AG04450 (cell line): ENCODE measurements at regions not wholly inside any gene's neighbourhood (a gene's known extent, or its start where the extent isn't known, plus 50 kb on each side); places are given as distances from the start of the nearest gene placed in this dataset.

Experiments
- CTCF ChIA-PET: fragments of 300-600, 350-600 bp; formaldehyde crosslinking; extraction: SDS; loops from one replicate; lab custom pipeline; 2022; ENCODE audit warnings: antibody characterized with exemption, inconsistent platforms; lab: Charles Lee
- POLR2A ChIA-PET: fragments of 350-600 bp; formaldehyde crosslinking; extraction: SDS; loops from one replicate; lab custom pipeline; 2021; ENCODE audit warnings: antibody characterized with exemption, inconsistent platforms; lab: Yijun Ruan, JAX
- DNase-seq: peaks from one replicate; pipeline ENCODE4 v3.0.0-alpha.2; 2011; ENCODE audit warnings: low read depth, low spot score
- H3K27ac ChIP-seq: one replicate; pipeline ENCODE4 v1.5.1; 2012; ENCODE audit warnings: low read depth, low read length, control low read depth
- H3K27me3 ChIP-seq: one replicate; pipeline ENCODE4 v1.6.0; 2012; ENCODE audit warnings: low read length; ENCODE audit not compliant: control insufficient read depth, insufficient read depth
- H3K4me3 ChIP-seq: 2 replicates; pipeline ENCODE4 v1.5.1; 2011; ENCODE audit warnings: mild to moderate bottlenecking, low read depth, low read length, control low read depth
- H3K9me3 ChIP-seq: 2 replicates; pipeline ENCODE4 v1.5.1; 2012; ENCODE audit warnings: low read length; ENCODE audit not compliant: control insufficient read depth, insufficient read depth
- TF ChIP-seq, protein P1 (sequence below): IDR thresholded peaks from 2 replicates; pipeline ENCODE4 v1.5.1; 2011; ENCODE audit warnings: low read depth, low read length, control low read depth, inconsistent platforms

DNA sequence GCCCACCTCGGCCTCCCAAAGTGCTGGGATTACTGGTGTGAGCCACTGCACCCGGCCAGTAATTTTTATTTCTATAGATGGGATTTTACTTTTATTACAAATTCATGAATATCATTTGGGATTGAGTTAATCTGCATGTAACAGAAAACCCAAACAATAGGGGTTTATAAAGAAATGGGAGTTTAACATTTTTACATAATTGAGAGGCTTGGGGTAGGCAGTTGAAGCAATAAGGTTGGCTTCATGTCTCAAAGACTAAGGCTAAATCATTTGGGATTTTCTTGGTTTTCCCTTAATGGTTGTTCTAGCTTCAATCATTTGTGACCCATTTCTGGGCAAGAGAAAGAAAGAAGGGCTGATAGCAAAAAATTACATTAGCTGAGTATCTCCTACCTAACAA, 118.7 kb upstream of the FOXD3 start:
- POLR2A ChIA-PET = no interaction called here
- Histone ChIP-seq H3K27ac (no peak overlapping the region), H3K27me3 (peaks cover 11% of the 10 kb centered on the region), H3K4me3 (no peak overlapping the region), H3K9me3 (no peaks in the 10 kb centered on the region)
- no peak for DNase-seq
- TF ChIP-seq, protein P1, sequence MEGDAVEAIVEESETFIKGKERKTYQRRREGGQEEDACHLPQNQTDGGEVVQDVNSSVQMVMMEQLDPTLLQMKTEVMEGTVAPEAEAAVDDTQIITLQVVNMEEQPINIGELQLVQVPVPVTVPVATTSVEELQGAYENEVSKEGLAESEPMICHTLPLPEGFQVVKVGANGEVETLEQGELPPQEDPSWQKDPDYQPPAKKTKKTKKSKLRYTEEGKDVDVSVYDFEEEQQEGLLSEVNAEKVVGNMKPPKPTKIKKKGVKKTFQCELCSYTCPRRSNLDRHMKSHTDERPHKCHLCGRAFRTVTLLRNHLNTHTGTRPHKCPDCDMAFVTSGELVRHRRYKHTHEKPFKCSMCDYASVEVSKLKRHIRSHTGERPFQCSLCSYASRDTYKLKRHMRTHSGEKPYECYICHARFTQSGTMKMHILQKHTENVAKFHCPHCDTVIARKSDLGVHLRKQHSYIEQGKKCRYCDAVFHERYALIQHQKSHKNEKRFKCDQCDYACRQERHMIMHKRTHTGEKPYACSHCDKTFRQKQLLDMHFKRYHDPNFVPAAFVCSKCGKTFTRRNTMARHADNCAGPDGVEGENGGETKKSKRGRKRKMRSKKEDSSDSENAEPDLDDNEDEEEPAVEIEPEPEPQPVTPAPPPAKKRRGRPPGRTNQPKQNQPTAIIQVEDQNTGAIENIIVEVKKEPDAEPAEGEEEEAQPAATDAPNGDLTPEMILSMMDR = no peak
- CTCF ChIA-PET = no interaction called here

- ChIA-PET CTCF (no interaction called here), POLR2A (no interaction called here)
- DNase-seq = no peak
- no peaks in the 10 kb centered on the region for H3K9me3 ChIP-seq
- peaks cover under 1% of the 10 kb centered on the region for H3K27me3 ChIP-seq
- H3K4me3 ChIP-seq = no peak overlapping the region
- H3K27ac ChIP-seq = no peak overlapping the region
- TF ChIP-seq, protein P1 = no peak
Observed at GRCh38 chr1:63205776-63206175, 116.6 kb upstream of the FOXD3 start.

GRCh38 chr1:63214553-63214952, 107.8 kb upstream of the FOXD3 start:
- TF ChIP-seq, protein P1 = no peak
- H3K27me3 ChIP-seq = no peaks in the 10 kb centered on the region
- H3K27ac ChIP-seq = no peak overlapping the region
- CTCF ChIA-PET = no interaction called here
- DNase-seq = no peak
- POLR2A ChIA-PET = no interaction called here
- no peaks in the 10 kb centered on the region for H3K9me3 ChIP-seq
- no peak overlapping the region for H3K4me3 ChIP-seq

DNA sequence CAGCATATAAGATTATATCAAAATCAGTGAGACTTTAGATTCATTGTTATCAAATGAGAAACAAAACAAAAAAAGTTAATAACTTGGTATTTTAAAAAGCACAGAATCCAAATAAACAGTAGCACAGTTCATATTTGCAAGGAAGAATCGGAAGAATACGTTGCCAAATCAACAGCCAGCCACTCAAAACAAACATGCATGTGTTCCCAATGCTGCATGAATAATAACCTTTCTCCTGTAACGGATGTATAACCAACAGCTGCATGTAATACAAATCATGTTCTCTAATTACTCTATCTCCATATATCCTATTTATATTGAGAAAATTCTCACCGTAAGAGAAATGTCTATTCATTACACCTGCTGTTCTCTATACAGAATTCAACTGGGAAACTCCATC, 98.9 kb upstream of the FOXD3 start:
- ChIA-PET CTCF (no interaction called here), POLR2A (no interaction called here)
- TF ChIP-seq, protein P1 = no peak
- no peaks in the 10 kb centered on the region for H3K27me3 ChIP-seq
- H3K4me3 ChIP-seq = no peak overlapping the region
- no peak for DNase-seq
- H3K9me3 ChIP-seq = no peaks in the 10 kb centered on the region
- H3K27ac ChIP-seq = no peak overlapping the region

DNA sequence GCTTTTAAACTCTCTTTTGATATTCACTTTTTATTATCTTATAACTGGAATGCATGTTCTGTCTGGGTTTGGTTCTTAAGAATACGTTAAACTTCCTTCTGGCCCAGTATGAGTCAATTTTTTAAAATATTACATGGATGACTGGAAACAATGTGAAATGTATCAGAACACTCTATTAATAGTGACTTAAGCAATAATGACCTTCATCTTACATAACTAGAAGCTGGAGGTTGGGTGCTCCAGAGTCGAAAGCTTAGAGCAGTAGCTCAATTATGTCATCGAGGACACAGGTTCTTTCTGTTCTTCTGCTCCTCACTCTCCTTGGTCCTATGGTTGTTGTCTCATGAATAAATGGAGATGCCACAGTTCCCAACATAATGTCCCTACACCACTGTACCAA, 91.6 kb upstream of the FOXD3 start:
- ChIA-PET CTCF (no interaction called here), POLR2A (no interaction called here)
- Histone ChIP-seq H3K27me3 (no peaks in the 10 kb centered on the region), H3K4me3 (no peak overlapping the region), H3K9me3 (no peaks in the 10 kb centered on the region), H3K27ac (no peak overlapping the region)
- TF ChIP-seq, protein P1 = no peak
- DNase-seq = no peak
